Tibial nerve (tissue), 4 donors: ENCODE measurements at regions not wholly inside any gene's neighbourhood (a gene's known extent, or its start where the extent isn't known, plus 50 kb on each side); places are given as distances from the start of the nearest gene placed in this dataset.
A peak's percentile ranks its signal among the peaks of the same experiment; 100 is the strongest.
"Not testable (repeated sequence)": the region's sequence is repeated elsewhere in the genome, so short reads cannot be mapped to it uniquely, and the experiment has no call there.

Experiments
- EP300 ChIP-seq, 2 donors: sonication (generic); formaldehyde crosslinking; IDR thresholded peaks; one replicate each; pipeline ENCODE4 v1.6.1; 2017; ENCODE audit warnings: antibody characterized with exemption in 2 of 2, mild to moderate bottlenecking in 1 of 2
- TF ChIP-seq, protein P1 (sequence below), 5 experiments: fragments of 200-600 bp in 3 of 5; fragments of 450-650 bp in 2 of 5; sonication (generic) in 3 of 5; IDR thresholded peaks; one replicate each; pipeline ENCODE4 v1.5.1; 2016 to 2019; ENCODE audit warnings: antibody characterized with exemption in 5 of 5, mild to moderate bottlenecking in 3 of 5, moderate library complexity in 2 of 5

DNA sequence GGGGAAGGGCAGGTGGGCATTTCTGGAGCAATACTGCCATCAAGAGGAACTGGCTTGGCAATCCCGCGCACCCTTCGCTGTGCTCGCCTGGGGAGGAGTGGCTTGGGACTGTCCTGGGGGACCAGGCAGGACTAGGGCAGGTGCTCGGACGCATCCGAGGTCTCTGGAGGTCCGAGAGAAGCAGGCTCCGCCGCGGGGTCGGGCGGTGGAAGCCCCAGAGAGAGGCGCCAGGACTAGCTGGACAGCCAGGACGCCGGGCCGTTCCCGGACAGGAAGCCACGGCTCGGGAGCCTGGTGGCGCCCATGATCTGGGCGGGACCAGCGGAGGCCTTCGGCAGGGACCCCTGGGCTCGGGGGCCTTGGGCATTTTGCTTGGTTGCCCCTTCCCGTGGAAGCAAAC lies 174.3 kb downstream of the PLS3 start:
- TF ChIP-seq, protein P1, sequence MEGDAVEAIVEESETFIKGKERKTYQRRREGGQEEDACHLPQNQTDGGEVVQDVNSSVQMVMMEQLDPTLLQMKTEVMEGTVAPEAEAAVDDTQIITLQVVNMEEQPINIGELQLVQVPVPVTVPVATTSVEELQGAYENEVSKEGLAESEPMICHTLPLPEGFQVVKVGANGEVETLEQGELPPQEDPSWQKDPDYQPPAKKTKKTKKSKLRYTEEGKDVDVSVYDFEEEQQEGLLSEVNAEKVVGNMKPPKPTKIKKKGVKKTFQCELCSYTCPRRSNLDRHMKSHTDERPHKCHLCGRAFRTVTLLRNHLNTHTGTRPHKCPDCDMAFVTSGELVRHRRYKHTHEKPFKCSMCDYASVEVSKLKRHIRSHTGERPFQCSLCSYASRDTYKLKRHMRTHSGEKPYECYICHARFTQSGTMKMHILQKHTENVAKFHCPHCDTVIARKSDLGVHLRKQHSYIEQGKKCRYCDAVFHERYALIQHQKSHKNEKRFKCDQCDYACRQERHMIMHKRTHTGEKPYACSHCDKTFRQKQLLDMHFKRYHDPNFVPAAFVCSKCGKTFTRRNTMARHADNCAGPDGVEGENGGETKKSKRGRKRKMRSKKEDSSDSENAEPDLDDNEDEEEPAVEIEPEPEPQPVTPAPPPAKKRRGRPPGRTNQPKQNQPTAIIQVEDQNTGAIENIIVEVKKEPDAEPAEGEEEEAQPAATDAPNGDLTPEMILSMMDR (IDR thresholded peaks at IDR 0.05), result peak in 1 of 5 experiments; percentile 9
- TF ChIP-seq EP300 (IDR thresholded peaks at IDR 0.05), result not testable (repeated sequence)
